ENCODE measurements at regions not wholly inside any gene's neighbourhood (a gene's known extent, or its start where the extent isn't known, plus 50 kb on each side); places are given as distances from the start of the nearest gene placed in this dataset.
A peak's percentile ranks its signal among the peaks of the same experiment; 100 is the strongest.

DNA sequence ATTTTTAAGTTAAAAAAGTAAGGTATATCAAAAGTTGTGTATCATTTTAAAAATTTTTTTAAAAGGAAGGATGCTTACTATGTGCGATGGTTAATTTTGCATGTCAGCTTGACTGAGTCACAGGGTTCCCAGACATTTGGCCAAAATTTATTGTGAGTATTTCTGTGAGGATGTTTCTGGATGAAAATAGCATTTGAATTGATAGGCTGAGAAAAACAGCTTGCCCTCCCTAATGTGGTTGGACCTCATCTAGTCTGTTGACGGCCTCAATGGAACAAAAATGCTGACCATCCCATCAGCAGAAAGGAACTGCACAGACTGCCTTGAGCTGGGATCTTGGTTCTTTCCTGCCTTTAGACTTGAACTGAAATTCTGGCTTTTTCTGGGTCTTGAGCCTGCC, 724.5 kb downstream of the NCAM2 start:
- DNase-seq (ENCODE audit: low read depth), result no peak

DNA sequence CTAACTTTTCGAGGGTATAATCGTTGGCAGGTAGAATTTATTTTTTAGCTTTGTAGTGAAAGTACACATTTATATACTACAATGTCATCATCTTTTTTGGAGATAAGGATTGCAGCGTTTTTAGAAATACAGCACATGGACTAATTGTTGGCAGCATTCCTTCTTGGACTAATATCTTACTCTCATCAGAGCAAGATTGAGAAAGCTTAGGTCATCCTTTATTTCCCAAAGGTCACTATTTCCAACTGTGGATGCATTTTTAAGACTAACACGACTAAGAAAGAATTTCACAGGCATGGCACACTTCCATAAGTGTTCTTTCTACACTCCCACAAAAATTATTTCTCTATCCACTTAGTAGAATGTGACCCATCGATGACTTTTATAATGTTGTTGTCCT, 732.3 kb downstream of the NCAM2 start:
- no peak for DNase-seq (ENCODE audit: low read depth)

DNA sequence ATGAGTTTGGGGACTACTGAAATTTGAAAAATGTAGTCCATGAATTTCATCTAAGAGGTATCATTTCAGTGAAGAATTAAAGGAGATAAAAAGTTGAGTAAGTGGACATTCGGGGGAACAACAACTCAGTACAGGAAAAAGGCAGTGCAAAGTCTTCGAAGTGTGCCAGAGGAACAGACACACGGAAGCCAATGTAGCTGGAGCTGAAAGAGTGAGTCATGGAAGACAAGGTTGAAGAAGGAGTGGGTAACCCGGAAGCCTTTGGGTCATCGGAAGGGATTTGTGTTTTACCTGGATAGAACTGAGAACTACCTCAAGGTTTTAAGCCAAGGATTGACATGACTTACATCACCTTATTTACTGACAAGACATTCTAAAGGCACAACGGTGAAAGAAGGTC, 733.4 kb downstream of the NCAM2 start:
- DNase-seq (ENCODE audit: low read depth), result no peak

DNA sequence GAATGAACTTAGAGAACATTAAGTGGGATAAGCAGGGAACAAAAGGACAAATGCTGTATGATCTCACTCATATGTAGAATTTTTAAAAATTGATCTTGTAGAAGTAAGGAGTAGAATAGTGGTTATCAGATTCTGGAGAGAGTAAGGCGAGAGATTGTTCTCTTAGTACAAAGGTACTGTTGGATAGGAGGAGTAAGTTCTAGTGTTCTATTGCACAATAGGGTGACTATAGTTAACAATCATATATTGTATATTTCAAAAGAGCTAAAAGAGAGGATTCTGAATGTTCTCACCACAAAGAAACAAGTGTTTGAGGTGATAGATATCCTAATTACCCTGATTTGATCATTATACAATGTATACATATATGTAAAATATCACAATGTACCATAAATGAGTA, 735.9 kb downstream of the NCAM2 start:
- no peak for DNase-seq (ENCODE audit: low read depth)

DNA sequence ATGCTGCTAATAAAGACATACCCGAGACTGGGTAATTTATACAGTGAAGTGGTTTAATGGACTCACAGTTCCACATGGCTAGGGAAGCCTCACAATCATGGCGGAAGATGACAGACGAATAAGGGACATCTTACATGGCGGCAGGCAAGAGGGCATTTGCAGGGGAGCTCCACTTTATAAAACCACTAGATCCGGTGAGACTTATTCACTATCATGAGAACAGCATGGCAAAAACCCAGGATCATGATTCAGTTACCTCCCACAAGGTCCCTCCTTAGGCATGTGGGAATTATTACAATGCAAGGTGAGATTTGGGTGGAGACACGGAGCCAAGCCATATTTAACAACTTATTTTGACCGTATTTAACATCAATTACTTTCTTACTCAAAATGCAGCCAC, 739.0 kb downstream of the NCAM2 start:
- DNase-seq (ENCODE audit: low read depth), result no peak

DNA sequence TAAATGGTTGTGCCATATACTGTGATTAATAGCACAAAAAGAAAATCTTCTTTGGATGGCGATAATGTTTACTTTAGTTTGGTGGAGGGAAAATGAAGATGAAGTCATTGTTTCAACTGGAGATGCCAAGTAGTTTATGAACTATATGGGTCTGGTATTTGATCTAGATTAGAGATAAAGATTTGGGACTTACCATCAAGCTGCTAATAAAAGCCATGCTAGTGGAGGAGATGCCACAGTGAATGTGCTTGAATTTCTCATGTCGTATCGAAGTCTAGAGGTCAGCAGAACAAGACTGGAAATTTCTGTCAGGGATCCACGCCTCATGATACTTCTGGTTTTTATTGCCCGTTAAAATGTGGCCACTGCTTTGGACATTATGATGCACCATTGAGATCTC, 742.0 kb downstream of the NCAM2 start:
- DNase-seq (ENCODE audit: low read depth), result no peak

DNA sequence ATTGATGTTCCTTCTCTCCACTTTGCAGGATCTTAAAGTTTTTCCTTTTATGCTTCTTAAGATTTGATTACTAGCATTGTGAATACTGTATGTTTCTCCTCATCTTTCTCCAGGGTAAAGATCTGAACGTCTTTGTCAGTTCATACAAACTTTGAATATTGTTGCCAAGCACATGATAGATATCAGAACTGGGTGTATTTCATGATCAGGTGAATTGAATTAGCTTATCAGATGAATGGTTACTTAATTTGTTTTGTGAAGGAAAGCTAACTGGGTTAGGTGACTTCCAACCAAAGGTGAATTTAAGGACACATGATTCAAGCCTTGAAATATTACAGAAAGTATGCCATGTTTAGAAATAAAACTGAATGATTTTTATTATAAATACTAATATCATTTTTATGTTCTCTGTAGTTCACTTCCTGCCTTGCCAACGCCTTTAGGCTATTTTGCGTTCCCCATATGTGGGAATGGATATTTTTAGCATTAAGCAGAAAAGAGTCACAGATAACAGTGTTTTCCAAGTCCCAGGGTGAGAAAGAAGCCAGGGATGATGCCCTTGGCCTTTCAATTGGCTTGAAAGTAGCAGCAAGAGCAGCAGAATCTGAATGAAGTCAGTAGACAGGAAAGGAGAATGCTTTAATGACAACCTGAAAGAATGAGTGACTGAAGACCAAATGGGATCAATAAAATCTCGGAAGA, 752.1 kb downstream of the NCAM2 start:
- DNase-seq (ENCODE audit: low read depth), result no peak

DNA sequence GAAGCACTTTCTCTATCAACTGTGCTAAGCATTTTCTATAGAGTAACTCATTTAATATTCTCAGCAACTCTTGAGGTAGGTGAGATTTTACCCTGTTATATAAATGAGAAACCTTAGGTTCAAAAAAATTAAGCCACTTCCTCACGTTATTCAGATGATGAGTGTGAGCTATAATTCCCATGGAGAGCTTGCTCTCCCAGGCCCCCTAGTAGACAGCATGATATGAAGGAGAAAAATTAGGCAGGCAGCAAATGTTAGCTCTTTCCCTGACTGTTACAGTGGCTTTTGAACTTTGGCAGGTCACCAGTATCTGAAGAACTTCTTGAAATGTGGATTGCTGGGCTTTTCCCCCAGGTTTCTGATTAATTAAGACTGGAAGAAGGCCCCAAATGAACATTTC, 753.1 kb downstream of the NCAM2 start:
- DNase-seq (ENCODE audit: low read depth), result peak; percentile 8

DNA sequence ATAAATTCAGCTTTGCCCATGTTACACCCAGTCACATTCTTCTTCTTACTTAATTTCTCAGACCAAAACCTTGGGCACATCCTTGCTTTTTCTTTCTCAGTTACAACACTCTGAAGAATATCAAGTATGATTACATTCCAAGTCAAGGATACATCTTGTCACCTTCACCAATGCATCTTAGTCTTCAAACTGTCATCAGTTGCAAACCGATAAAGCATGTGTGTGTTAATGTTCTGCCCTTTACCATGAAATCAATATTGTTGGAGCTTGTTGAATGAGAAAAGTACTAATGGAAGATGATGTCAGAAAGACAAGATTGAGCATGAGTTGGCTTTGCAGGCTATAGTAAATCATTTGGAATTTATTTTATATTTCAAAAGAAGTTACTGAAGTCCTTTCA, 764.6 kb downstream of the NCAM2 start:
- DNase-seq (ENCODE audit: low read depth), result no peak

DNA sequence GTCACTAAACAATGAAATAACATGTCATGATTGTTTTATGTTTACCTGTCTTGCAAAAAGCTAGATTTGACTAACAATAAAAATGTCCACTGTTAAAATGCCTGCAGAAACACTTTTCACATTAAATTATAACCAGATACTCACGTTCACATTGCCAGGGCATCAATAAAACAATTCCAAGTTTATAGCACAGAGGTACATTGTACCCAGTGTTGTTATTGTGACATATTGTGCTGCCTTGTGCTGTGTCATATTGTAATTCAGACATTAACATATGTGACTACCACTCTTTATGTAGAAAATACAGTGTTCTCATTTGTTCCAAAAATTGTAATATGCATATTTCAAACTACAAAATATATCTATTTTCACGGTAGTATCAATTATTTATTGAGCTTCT, 766.1 kb downstream of the NCAM2 start:
- no peak for DNase-seq (ENCODE audit: low read depth)

DNA sequence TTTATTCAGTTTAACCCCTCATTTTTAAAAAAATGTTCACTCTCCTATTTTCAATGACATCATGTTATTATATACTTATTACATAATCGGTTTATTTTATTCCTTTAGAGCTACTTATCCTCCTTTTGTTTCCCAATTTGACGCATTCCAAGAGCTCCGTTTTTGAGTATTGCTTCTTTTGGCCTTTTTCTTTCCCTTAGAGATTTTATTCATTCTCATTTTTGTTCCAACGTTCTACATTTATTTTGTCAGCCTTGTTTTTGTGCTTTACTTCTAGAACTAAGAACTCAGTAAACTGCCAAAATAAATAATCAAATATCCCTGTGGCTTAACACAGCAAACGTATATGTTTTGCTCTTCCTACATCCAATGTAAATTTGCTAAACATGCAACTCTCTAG, 769.1 kb downstream of the NCAM2 start:
- no peak for DNase-seq (ENCODE audit: low read depth)

DNA sequence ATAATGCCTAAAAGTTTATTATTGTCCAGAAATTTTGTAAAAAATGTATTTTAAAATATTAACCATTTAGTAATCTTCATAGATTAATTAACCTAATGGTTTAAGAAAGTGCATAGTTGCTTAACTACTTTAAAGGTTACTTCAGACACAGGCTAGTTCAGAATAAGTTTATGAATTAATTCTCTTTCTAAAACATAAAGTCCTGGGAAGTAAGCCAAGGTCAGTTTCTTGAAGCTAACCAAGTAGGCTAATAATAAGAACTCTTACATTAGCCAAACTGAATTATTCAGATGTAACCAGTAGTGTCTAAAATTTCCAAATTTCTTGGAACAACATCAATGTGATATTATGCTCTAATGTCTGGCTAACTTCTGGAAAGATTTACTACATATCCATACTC, 790.4 kb downstream of the NCAM2 start:
- no peak for DNase-seq (ENCODE audit: low read depth)

DNA sequence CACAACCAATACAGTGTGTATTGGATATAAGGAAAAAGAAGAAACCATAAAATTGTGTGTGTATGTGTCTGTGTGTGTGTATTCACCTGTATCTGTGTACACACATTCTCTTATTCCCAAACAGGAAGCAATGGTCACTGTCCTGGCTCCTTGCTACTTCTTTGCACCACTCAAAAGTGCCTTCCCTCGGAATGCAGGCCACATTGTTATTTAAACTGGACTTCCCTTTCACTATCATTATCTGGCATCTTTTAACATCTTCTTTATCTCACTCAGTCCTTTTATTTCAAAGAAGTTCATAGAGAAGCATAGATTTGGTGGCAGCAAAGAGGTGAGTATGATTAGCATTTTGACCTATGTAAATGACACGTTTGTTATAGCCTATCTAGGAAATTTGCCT, 803.7 kb downstream of the NCAM2 start:
- DNase-seq (ENCODE audit: low read depth), result no peak

DNA sequence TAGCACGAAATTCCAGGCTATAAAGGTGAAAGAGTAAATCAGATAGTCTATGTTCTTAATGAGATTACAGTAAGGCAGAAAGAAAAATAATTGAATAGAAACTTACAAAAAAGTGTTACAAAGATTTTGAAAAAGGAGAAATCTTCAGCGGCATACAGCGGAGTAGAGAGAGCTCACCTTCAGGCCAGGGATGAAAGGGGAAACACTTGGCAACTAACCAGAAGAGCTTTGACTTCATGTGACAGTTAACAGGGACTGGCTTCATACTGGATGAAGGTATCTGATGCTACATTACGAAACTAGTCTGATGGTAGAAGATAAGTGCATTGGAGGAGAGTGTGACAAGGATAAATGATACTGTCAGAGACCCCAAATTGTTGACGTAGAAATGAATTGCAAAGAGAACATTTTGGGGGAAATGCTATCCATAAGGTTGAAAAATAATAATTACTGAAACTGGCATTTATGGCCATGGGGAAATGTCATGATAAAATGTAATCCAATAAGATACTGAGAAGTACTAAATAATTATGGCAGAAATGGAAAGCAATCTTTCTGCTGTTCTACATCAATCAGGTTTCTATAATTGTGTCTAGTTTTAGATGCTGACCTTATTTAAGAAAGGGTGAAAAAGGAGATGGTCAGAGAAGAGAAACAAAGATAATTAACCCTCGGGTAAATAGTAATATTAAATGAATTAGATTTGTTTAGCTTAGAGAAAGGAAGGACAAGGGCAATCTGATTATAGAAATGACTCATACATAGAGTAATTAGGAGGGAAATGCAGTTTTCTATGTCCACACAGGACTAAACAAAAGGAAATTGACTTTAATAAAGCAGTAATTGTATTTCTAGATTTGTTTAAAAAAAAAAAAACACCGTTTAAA, 808.7 kb downstream of the NCAM2 start:
- no peak for DNase-seq (ENCODE audit: low read depth)

DNA sequence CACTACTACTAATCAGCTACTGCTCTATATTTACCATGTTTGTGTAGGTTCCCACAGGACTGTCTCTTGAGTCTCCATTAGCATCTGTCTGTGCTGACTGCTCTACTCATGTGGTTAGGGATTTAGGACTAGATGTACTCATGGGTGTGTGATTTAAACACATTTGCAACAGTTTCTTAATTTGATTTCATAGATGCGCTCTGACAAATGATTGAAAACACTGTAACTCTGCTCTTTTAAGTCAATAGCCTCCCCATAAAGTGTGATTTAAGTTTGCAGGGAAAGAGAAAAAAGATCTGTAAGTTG, 809.3 kb downstream of the NCAM2 start:
- DNase-seq (ENCODE audit: low read depth), result no peak

DNA sequence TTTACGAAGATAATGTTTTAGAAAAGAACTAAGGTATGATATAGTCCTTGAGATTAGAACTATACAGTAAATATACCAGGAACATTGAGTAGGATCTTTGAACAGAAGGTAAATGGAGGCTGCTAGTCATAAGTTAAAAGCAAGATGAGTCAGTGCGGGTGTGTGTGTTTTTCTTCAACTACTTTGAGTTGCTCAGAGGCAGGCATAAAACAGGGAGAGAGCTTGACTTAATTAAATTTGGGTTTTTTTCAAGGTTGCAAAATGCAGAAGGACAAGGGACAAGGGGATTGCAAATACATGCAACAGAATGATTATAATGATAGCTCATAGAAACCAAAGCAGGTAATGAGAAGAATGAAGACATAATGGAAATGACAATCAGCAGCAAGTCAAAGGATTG, 815.1 kb downstream of the NCAM2 start:
- no peak for DNase-seq (ENCODE audit: low read depth)

DNA sequence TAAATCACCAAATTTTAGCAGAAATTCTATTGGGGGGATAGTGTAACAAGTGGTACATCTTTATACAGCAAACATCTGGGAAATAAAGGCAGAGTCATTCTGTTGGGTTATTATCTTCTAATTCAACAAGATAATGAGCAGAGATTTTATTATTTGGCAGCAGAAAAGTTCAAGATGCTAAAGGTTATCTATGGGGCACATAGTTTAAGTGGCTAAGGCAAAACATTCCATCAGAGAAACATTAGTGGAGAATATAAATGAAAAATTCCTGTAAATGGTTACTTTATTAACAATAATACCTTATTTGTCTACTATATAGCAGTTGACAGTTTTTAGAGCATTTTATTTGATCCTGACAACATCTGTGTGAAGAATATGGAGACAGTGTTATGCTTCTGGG, 815.7 kb downstream of the NCAM2 start:
- DNase-seq (ENCODE audit: low read depth), result no peak

DNA sequence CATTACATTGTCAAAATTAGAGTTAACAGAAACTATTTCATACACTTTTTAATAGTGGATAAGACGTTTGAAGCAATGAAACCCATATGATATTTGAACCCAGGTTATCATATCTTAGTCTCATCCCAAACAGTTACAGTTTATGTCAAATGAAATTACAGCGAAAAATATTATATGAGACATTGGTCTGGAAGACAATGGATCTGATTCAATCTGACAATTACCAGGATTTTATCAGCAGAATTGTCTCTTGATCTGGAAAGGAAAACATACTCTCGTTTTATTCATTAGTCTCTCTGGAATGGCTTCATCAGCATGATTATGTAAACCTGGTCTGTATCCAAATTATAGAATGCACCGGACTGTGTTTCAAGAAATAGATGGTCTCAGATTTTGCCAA, 818.6 kb downstream of the NCAM2 start:
- no peak for DNase-seq (ENCODE audit: low read depth)

DNA sequence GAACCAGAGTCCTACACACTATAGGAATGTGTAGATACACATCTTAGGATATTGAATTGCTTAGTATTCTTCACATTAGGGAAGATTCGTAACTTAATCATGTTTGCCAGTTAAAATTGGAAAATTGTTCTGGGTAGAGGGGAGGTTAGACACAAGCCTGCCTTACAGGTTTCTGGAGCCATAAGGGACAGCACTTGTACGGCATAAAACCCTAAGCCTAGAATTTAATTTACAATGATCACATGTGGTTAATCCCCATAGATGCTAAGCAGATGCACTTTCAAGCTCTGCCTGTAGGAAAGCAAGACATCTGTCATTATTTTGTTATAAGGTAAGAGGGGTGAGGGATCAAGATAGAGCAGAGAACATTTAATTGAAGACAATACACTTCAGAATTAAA, 820.7 kb downstream of the NCAM2 start:
- no peak for DNase-seq (ENCODE audit: low read depth)

DNA sequence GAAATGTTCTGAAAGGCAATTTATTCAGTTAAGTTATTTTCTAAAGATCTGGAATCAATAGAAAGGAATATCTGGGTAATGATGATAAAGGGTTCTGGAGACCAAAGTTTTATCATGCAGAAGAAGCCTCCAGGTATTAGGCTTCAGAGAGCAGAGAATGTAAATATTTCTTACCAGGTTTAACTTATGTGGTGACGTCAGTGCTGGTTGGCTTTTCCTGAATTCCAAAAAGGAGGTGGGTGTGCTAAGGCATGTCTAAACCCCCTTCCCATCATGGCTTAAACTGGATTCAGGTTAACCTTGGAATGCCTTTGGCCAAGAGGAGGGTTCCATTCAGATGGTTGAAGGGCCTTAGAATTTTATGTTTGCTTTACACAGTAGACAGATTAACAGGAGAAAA, 829.9 kb downstream of the NCAM2 start:
- no peak for DNase-seq (ENCODE audit: low read depth)

DNA sequence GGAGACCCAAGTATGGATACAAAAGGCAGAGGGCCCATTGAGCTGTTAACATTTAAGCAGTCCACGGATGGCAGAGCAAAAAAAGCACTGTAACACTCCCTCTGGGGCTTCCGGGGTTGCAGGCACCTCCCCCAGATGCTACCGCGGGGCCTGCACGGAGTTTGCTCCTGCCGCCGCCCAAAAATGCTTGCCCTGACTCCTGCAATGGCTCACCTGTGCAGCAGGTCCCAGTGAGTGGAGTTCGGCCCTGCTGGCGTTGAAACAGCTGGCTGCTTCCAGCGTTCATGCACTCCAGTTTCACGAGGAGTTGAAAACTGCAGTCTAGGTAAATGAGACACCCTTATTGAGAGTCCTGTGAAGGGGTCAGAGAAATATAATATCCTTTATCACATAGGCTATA, 832.8 kb downstream of the NCAM2 start:
- no peak for DNase-seq (ENCODE audit: low read depth)

DNA sequence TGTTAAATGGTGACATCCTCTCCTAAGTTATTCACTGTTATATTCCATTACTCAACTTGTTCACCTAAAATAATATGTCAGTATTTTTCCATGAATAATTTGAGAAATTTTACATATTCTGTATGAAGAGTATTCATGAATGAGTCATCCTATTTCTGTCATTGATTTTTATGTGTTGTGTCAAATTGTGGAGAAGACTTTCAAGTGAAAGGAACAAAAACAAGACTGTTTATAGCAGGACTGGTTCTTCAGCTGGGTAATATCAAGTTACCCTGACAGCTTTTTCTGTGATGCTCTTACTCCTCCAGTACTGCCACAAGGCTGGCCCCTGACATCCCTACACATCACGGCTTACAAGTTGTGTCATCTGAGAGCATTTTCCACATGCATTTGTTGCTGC, 847.7 kb downstream of the NCAM2 start:
- no peak for DNase-seq (ENCODE audit: low read depth)

DNA sequence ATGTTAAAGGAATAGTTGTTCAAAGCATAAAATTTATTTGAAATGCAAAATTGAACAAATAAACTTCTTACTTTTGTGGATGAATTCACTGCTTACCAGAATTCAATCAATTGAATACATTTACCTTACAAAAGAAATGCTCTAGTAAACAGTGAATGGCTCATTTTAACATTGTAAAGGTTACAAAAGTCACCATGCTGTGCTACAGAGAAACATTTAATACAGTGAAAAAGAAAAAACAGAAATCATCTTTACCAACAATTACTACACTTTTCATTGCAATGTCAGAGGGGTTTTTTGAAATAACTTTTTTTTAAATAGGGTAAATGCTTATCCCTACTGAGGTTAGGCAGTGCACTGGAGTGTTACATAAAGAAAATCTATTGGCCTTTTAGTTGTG, 853.0 kb downstream of the NCAM2 start:
- DNase-seq (ENCODE audit: low read depth), result no peak

DNA sequence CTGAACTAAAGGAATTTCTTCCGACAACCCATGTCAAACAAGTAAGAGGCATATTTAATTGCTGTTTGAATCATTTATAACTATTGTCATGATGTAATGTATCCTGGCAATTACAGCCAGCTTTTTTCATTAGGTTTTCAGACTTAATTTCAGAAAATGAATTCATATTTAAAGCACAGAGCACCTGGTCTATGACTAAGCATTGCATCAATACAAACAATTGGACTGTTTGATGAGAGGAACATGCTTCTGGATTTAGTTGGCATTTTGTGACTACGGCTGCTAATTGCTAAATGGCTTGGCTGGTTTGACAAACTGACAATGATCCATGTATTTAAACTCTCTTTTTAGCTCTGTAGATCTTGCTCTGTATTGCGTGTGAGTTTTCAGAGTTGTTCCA, 853.4 kb downstream of the NCAM2 start:
- no peak for DNase-seq (ENCODE audit: low read depth)
